ENCODE measurements at regions not wholly inside any gene's neighbourhood (a gene's known extent, or its start where the extent isn't known, plus 50 kb on each side); places are given as distances from the start of the nearest gene placed in this dataset.
"Not testable (repeated sequence)": the region's sequence is repeated elsewhere in the genome, so short reads cannot be mapped to it uniquely, and the experiment has no call there.

DNA sequence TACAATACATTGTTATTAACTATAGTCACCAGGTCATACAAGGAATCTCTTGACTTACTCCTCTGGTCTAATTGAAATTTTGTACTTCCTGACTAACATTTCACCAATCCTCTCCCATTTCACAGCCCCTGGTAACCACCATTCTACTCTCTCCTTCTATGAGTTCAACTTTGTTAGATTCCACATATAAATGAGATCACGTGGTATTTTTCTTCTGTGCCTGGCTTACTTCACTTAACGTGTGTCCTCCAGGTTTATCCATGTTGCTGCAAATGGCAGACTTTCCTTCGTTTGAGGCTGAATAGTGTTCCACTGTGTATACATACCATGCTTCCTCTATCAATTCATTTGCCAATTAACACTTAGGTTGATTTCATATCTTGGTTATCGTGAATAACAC, 128.5 kb downstream of the CHD9NB start:
- TF ChIP-seq, protein P1, sequence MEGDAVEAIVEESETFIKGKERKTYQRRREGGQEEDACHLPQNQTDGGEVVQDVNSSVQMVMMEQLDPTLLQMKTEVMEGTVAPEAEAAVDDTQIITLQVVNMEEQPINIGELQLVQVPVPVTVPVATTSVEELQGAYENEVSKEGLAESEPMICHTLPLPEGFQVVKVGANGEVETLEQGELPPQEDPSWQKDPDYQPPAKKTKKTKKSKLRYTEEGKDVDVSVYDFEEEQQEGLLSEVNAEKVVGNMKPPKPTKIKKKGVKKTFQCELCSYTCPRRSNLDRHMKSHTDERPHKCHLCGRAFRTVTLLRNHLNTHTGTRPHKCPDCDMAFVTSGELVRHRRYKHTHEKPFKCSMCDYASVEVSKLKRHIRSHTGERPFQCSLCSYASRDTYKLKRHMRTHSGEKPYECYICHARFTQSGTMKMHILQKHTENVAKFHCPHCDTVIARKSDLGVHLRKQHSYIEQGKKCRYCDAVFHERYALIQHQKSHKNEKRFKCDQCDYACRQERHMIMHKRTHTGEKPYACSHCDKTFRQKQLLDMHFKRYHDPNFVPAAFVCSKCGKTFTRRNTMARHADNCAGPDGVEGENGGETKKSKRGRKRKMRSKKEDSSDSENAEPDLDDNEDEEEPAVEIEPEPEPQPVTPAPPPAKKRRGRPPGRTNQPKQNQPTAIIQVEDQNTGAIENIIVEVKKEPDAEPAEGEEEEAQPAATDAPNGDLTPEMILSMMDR (IDR thresholded peaks at IDR 0.05; ENCODE audit: extremely low read depth, missing control alignments) = no peak

DNA sequence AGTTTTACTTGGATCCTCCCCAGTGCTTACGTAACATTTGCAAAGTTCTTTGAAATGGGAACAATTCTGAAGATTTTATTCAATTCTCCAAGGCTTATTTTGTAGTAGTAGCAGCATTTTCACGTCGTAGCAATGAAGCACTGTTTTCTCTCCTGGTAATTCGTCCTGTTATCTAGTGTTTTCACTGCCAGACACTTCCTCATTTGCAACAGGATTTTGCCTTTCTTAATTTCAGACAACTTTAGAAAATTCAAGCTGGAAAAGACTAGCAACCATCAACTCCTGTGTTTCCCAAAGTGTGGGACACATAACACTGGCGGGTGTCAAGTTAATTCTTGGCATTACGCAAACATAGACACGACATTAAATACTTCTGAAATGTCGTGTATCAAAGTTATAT, 131.6 kb downstream of the CHD9NB start:
- TF ChIP-seq, protein P1 (IDR thresholded peaks at IDR 0.05; ENCODE audit: extremely low read depth, missing control alignments) = no peak
- DNase-seq (ENCODE audit: low spot score) = no peak

More for the DNA sequence above, 128.5 kb downstream of the CHD9NB start:
- DNase-seq (ENCODE audit: low spot score) = no peak

DNA sequence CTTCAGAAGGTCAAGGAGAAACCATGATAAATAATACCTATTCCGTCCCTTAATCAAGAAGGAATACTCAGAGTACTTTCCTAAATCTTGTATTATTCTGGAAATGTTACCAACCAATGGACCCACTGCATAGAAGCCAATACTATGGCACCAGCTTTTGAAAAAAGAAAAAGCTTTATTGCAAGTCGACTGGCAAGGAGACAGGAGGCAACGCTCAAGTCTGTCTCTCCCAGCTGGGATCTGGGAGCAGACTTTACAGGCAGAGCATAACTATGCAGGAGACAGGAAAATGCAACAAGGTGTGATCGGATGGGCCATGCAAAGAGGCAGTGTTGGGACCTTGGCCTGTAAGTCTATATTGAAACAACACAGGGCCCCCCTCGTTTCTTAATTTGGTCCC, 132.4 kb downstream of the CHD9NB start:
- TF ChIP-seq, protein P1 (IDR thresholded peaks at IDR 0.05; ENCODE audit: extremely low read depth, missing control alignments) = no peak
- no peak for DNase-seq (ENCODE audit: low spot score)

DNA sequence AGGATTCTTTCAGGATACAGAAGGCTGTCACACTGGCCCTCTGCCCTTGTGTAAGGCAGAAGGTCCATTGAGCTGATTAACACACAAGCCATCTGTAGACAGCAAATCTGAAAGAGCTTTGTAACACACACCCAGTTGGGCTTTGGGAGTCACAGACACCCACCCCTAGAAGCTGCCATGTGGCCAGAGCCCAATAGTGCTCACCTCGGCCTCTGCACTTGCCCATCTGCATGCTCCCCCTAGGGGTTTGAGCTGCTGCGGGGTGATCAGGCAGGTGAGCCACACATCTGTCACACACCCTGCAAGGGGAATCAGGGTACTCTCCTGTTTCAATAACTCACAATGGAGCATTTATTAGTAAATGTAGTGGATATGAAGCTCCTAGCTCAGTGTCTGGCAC, 138.3 kb downstream of the CHD9NB start:
- TF ChIP-seq, protein P1 (IDR thresholded peaks at IDR 0.05; ENCODE audit: extremely low read depth, missing control alignments) = no peak
- no peak for DNase-seq (ENCODE audit: low spot score)

DNA sequence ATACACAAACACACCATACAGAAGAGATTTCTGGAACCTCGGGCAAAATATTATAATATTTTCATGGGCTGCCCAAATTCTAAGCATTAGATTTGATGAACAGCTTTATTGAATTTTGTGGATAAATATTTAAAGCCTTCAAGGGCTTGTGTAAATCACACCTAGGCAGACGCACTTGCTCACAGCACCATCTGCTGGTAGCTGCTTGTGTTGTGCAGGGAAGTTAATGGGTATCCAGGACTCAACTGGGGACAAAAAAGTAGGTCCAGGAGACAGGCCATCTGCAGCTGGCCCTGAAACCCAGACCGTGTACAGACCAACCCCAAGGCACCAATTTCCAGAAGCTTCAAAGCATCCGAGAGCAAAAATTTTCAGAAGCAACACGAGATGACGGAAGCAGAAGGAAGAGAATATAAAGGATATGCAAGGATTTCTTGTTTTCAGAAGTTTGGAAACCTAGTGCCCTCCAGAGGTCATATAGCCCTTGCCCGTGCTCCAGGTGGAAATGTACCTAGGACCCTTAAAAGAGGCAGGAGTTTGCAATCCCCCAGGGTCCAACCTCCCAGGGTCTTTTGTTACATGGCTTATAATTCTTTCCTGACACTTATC, 140.0 kb downstream of the CHD9NB start:
- TF ChIP-seq, protein P1 (IDR thresholded peaks at IDR 0.05; ENCODE audit: extremely low read depth, missing control alignments) = peak; percentile 78
- DNase-seq (ENCODE audit: low spot score) = peak; percentile 50

DNA sequence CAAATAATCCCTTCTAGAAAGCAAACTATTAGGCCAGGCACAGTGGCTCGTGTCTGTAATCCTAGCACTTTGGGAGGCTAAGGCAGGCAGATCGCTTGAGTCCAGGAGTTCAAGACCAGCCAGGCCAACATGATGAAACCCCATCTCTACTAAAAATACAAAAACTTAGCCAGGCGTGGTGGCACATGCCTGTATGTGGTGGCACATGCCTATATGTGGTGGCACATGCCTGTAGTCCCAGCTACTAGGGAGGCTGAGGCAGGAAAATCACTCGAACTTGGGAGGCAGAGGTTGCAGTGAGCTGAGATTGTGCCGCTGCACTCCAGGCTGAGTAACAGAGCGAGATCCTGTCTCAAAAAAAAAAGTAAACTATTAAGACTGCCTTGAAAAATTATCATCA, 144.6 kb downstream of the CHD9NB start:
- DNase-seq (ENCODE audit: low spot score) = not testable (repeated sequence)

DNA sequence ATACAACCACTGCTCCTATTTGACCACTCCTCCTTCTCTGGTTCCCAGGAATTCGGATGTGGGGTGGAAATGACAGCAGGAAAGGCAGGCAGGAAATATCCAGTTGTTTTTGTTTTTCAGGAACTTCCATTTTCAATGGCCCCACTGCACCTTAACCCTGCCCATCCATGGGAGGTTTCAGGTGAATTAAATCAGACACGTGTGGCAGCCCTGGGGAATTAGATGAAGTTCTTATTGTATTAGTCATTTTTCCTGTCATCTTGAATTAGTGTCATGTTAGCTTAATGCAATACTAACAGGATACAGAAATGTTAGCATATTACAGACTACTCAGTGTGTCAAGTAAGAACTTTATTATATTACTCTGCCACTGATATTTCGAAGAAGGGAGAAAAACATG, 146.4 kb downstream of the CHD9NB start:
- TF ChIP-seq, protein P1 (IDR thresholded peaks at IDR 0.05; ENCODE audit: extremely low read depth, missing control alignments) = no peak
- no peak for DNase-seq (ENCODE audit: low spot score)

DNA sequence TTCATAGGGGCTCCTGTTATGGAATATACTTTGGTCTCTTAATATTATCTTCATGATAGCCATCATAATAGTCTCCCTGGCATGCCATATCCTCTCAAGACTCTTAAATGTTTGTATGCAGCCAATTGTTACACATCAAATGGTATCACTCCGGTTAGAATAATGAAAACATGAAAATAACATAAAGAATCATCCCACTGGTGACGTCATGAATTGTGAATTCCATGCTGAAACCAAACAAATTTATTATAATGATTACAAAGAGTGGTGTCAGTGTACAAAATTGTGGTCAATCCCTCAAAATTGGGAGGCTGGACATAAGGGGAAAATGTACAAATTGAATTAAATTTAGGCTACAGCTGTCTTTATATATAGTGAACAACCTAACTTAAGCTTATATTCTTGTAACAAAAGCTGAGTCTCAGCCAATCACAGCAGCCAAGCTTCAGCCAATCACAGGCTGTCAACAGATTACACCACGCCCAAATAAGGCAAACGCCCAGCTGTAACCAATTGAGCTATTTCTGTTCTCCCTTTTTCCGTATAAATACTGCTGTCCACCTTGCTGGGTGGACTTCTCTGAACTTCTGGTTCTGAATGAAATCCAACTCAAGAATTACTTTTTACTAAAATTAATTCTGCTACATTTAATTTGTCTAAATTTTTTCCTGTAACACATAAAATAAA, 156.1 kb downstream of the CHD9NB start:
- DNase-seq (ENCODE audit: low spot score) = no peak
- TF ChIP-seq, protein P1 (IDR thresholded peaks at IDR 0.05; ENCODE audit: extremely low read depth, missing control alignments) = no peak

All from GM20000 (cell line).